Osteoblast (primary cell): ENCODE measurements at regions not wholly inside any gene's neighbourhood (a gene's known extent, or its start where the extent isn't known, plus 50 kb on each side); places are given as distances from the start of the nearest gene placed in this dataset.

Source experiments
- DNase-seq: peaks from one replicate; pipeline ENCODE4 v3.0.0; 2011; ENCODE audit warnings: low spot score, mixed read lengths; ENCODE audit not compliant: insufficient read length; ENCODE audit errors: missing footprints
- H2AFZ ChIP-seq: 2 replicates; pipeline ENCODE4 v1.6.0; 2011; ENCODE audit warnings: mild to moderate bottlenecking, low read length
- H3K27ac ChIP-seq: 2 replicates; pipeline ENCODE4 v1.5.1; 2011; ENCODE audit warnings: mild to moderate bottlenecking, low read depth, low read length, moderate library complexity
- H3K27me3 ChIP-seq: 2 replicates; pipeline ENCODE4 v1.6.0; 2012; ENCODE audit warnings: mild to moderate bottlenecking, control low read depth, inconsistent platforms, low read length, moderate library complexity; ENCODE audit not compliant: insufficient read depth
- H3K36me3 ChIP-seq: 2 replicates; pipeline ENCODE4 v1.5.1; 2011; ENCODE audit warnings: mild to moderate bottlenecking, low read length, control low read depth, moderate library complexity; ENCODE audit not compliant: insufficient read depth
- H3K4me1 ChIP-seq: 2 replicates; pipeline ENCODE4 v1.5.1; 2011; ENCODE audit warnings: mild to moderate bottlenecking, low read length, control low read depth, moderate library complexity; ENCODE audit not compliant: insufficient read depth
- H3K4me2 ChIP-seq: 2 replicates; pipeline ENCODE4 v1.6.0; 2011; ENCODE audit warnings: mild to moderate bottlenecking, low read length; ENCODE audit not compliant: insufficient read depth
- H3K4me3 ChIP-seq: fragments of 200-600 bp; sonication (generic); 3 replicates; pipeline ENCODE4 v1.5.1; 2012; ENCODE audit warnings: mild to moderate bottlenecking, low read length, inconsistent platforms; ENCODE audit not compliant: insufficient read depth
- H3K79me2 ChIP-seq: 2 replicates; pipeline ENCODE4 v1.6.0; 2012; ENCODE audit warnings: mild to moderate bottlenecking, low read length, control low read depth, inconsistent platforms; ENCODE audit not compliant: insufficient read depth
- H3K9me3 ChIP-seq: 2 replicates; pipeline ENCODE4 v1.5.1; 2011; ENCODE audit warnings: low read depth, low read length, control low read depth
- H4K20me1 ChIP-seq: 2 replicates; pipeline ENCODE4 v1.6.0; 2012; ENCODE audit warnings: mild to moderate bottlenecking, low read length, control low read depth; ENCODE audit not compliant: insufficient read depth
- CTCF ChIP-seq: IDR thresholded peaks from 2 replicates; pipeline ENCODE4 v1.5.1; 2011; ENCODE audit warnings: mild to moderate bottlenecking, low read depth, low read length, moderate library complexity; ENCODE audit errors: extremely low read depth

- Histone ChIP-seq H3K79me2 (no peaks in the 10 kb centered on the region), H3K27me3 (peaks cover 6% of the 10 kb centered on the region), H3K36me3 (no peaks in the 10 kb centered on the region), H3K4me3 (no peak overlapping the region), H3K4me1 (no peaks in the 10 kb centered on the region), H3K27ac (no peak overlapping the region), H2AFZ (no peak overlapping the region), H4K20me1 (no peaks in the 10 kb centered on the region), H3K4me2 (no peak overlapping the region), H3K9me3 (no peaks in the 10 kb centered on the region)
- no peak for DNase-seq
- TF ChIP-seq CTCF = no peak
These were observed 261.6 kb downstream of the VPS13C start for GRCh38 chr15:61798631-61799030.

DNA sequence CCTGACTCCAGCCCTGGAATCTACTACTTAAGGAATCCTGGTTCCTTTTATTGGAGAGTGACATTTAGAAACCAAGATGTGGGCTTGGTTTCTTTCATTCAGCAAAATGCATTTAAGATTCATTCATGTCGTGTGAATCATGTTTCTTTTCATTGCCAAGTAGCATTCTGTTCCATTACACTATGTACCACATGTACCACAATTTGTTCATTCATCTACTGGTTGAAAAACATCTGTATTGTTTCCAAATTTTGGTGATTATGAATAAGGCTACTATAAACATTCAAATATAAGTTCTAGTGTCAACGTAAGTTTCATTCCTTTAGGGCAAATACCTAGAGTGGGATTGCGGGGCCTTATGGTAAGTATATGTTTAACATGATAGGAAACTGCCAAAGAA lies 264.2 kb downstream of the VPS13C start:
- Histone ChIP-seq H3K4me1 (no peaks in the 10 kb centered on the region), H3K4me2 (no peak overlapping the region), H3K9me3 (no peaks in the 10 kb centered on the region), H3K27ac (no peak overlapping the region), H3K4me3 (no peak overlapping the region), H4K20me1 (no peaks in the 10 kb centered on the region), H3K36me3 (no peaks in the 10 kb centered on the region), H3K79me2 (no peaks in the 10 kb centered on the region), H2AFZ (no peak overlapping the region), H3K27me3 (peaks cover 3% of the 10 kb centered on the region)
- no peak for DNase-seq
- no peak for TF ChIP-seq CTCF

DNA sequence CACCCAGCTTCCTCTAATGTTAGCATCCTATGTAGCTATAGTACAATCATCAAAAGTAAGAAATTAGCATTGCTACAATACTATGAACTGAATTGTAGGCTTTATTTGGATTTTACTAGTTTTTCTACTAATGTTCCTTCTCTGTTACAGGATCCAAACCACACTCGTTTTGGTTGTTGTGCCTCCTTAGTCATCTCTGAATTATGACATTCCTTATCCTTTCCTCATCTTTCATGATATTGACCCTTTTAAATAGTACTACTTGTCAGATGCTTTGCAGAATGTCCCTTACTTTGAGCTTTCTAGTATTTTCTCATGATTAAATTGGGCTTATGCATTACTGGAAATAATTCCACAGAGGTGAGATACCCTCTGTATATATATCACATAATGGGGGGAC lies 265.4 kb downstream of the VPS13C start:
- Histone ChIP-seq H3K9me3 (no peaks in the 10 kb centered on the region), H3K79me2 (no peaks in the 10 kb centered on the region), H4K20me1 (no peaks in the 10 kb centered on the region), H3K36me3 (no peaks in the 10 kb centered on the region), H3K27me3 (peaks cover 3% of the 10 kb centered on the region), H3K4me3 (no peak overlapping the region), H3K27ac (no peak overlapping the region), H3K4me2 (no peak overlapping the region), H2AFZ (no peak overlapping the region), H3K4me1 (no peaks in the 10 kb centered on the region)
- no peak for TF ChIP-seq CTCF
- DNase-seq = no peak

DNA sequence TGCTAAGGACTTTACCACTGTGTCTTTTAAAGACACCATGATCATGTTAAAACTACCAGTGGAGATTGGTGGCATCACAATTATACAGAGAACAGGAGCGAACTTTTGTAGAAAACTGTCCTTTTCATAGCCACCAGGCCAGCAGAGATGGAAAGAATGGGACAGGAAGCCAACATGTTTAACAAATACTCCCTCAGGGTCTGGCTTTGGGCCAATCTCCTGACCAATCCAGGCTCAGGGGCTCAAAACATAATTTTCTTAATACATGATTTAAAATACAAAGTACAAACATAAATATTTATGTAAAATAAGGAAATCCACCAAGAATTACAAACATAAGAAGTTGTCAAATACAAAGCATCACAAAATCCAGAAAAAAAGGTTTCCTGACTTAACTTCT lies 266.0 kb downstream of the VPS13C start:
- Histone ChIP-seq H3K4me3 (no peak overlapping the region), H4K20me1 (no peaks in the 10 kb centered on the region), H3K79me2 (no peaks in the 10 kb centered on the region), H3K27me3 (peaks cover 3% of the 10 kb centered on the region), H3K4me2 (no peak overlapping the region), H3K36me3 (no peaks in the 10 kb centered on the region), H3K4me1 (no peaks in the 10 kb centered on the region), H3K9me3 (no peaks in the 10 kb centered on the region), H2AFZ (no peak overlapping the region), H3K27ac (no peak overlapping the region)
- DNase-seq = no peak
- no peak for TF ChIP-seq CTCF
